ACC112 (cell line): ENCODE measurements at regions not wholly inside any gene's neighbourhood (a gene's known extent, or its start where the extent isn't known, plus 50 kb on each side); places are given as distances from the start of the nearest gene placed in this dataset.

Source experiments
- H2AFZ ChIP-seq: fragments of 200-600 bp; sonication (generic); one replicate; pipeline ENCODE4 v1.6.0; 2017; ENCODE audit warnings: antibody characterized with exemption, low read length; ENCODE audit not compliant: unreplicated experiment
- H3K27ac ChIP-seq: fragments of 200-600 bp; sonication (generic); 2 replicates; pipeline ENCODE4 v1.5.1; 2014; ENCODE audit warnings: low read depth, mild to moderate bottlenecking, antibody characterized with exemption, low read length, moderate library complexity
- H3K27me3 ChIP-seq: fragments of 200-600 bp; sonication (generic); 2 replicates; pipeline ENCODE4 v1.6.1; 2014; ENCODE audit warnings: mild to moderate bottlenecking, antibody characterized with exemption, low read length, moderate library complexity, mixed read lengths; ENCODE audit not compliant: insufficient read depth
- H3K36me3 ChIP-seq: fragments of 200-600 bp; sonication (generic); 2 replicates; pipeline ENCODE4 v1.6.1; 2016; ENCODE audit warnings: mild to moderate bottlenecking, antibody characterized with exemption, low read length, moderate library complexity, mixed read lengths; ENCODE audit not compliant: insufficient read depth
- H3K4me1 ChIP-seq: fragments of 200-600 bp; sonication (generic); one replicate; pipeline ENCODE4 v1.6.1; 2016; ENCODE audit warnings: low read length, mixed read lengths; ENCODE audit not compliant: insufficient read depth, unreplicated experiment, control insufficient read depth
- H3K4me3 ChIP-seq: fragments of 200-600 bp; sonication (generic); 2 replicates; pipeline ENCODE4 v1.5.1; 2014; ENCODE audit warnings: mild to moderate bottlenecking, low read depth, low read length
- H3K79me2 ChIP-seq: fragments of 200-600 bp; sonication (generic); one replicate; pipeline ENCODE4 v1.6.0; 2016; ENCODE audit warnings: low read length; ENCODE audit not compliant: control insufficient read depth, unreplicated experiment, insufficient read depth

DNA sequence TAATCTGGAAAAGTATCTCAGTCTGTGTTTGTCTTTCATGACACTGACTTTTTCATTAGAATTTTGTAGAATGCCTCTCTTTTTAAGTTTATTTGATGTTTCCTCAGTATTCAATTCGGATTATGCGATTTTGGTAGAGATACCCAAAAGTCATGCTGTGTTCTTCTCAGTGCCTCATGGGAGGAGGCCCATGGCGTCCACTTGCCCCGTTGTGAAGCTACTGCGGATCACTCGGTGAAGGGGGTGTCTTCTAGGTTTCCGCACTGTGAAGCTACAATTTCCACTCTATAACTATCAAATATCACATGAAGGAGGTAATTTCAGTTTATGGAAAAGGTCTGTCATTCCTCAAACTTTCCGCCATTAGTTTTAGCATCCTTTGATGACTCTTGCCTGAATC lies 794.0 kb downstream of the TBC1D22A start:
- Histone ChIP-seq H2AFZ (no peak overlapping the region), H3K27me3 (no peaks in the 10 kb centered on the region), H3K79me2 (no peaks in the 10 kb centered on the region), H3K4me1 (no peaks in the 10 kb centered on the region), H3K27ac (no peak overlapping the region), H3K36me3 (no peaks in the 10 kb centered on the region), H3K4me3 (no peak overlapping the region)

- Histone ChIP-seq H3K4me1 (no peaks in the 10 kb centered on the region), H3K4me3 (no peak overlapping the region), H3K27me3 (no peaks in the 10 kb centered on the region), H3K27ac (no peak overlapping the region), H3K36me3 (no peaks in the 10 kb centered on the region), H3K79me2 (no peaks in the 10 kb centered on the region), H2AFZ (no peak overlapping the region)
These were observed 791.0 kb downstream of the TBC1D22A start for GRCh38 chr22:47553436-47553835.

DNA sequence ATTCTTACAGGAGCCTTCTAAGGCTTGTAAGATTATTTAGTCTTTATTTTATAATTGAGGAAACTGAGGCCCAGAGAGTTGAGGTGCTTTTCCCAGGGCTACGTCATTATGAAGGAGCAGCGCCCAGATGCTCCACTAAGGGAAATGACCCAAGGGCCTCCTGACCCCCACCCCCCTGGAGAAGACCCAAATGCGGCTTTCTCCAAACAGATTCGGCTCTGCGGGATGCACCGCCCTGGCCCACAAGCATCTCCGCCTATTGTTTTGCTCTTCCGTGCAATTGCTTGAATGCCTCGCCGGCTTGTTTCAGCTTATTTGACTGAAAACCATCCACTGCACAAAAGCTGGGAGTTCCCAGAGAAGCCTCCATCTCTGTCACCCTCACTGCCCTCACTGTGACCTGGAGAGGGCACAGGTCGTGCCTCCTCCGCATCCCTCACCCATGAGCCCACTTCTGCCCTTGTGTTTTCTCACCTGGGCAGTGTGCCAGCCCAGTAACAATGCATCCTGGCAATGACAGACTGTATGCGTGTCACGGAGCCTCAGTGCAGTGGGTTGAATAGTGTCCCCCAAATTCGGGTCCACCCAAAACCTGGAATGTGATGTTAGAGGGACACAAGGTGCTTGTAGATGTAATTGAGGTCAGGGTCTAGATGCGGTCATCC lies 790.2 kb downstream of the TBC1D22A start:
- Histone ChIP-seq H3K36me3 (no peaks in the 10 kb centered on the region), H3K27me3 (no peaks in the 10 kb centered on the region), H2AFZ (no peak overlapping the region), H3K79me2 (no peaks in the 10 kb centered on the region), H3K4me3 (no peak overlapping the region), H3K4me1 (no peaks in the 10 kb centered on the region), H3K27ac (no peak overlapping the region)

- no peaks in the 10 kb centered on the region for H3K36me3 ChIP-seq
- H3K27me3 ChIP-seq: no peaks in the 10 kb centered on the region
- no peaks in the 10 kb centered on the region for H3K79me2 ChIP-seq
- no peak overlapping the region for H3K27ac ChIP-seq
- H2AFZ ChIP-seq: no peak overlapping the region
- no peaks in the 10 kb centered on the region for H3K4me1 ChIP-seq
- no peak overlapping the region for H3K4me3 ChIP-seq
These were observed 789.6 kb downstream of the TBC1D22A start for GRCh38 chr22:47552024-47552423.

- Histone ChIP-seq H3K27me3 (no peaks in the 10 kb centered on the region), H2AFZ (no peak overlapping the region), H3K27ac (no peak overlapping the region), H3K4me3 (no peak overlapping the region), H3K4me1 (no peaks in the 10 kb centered on the region), H3K36me3 (no peaks in the 10 kb centered on the region), H3K79me2 (no peaks in the 10 kb centered on the region)
These were observed 789.0 kb downstream of the TBC1D22A start for GRCh38 chr22:47551431-47551775.

- Histone ChIP-seq H3K4me3 (no peak overlapping the region), H3K27me3 (no peaks in the 10 kb centered on the region), H2AFZ (no peak overlapping the region), H3K4me1 (no peaks in the 10 kb centered on the region), H3K27ac (no peak overlapping the region), H3K36me3 (no peaks in the 10 kb centered on the region), H3K79me2 (no peaks in the 10 kb centered on the region)
These were observed 788.3 kb downstream of the TBC1D22A start for GRCh38 chr22:47550524-47551430.

DNA sequence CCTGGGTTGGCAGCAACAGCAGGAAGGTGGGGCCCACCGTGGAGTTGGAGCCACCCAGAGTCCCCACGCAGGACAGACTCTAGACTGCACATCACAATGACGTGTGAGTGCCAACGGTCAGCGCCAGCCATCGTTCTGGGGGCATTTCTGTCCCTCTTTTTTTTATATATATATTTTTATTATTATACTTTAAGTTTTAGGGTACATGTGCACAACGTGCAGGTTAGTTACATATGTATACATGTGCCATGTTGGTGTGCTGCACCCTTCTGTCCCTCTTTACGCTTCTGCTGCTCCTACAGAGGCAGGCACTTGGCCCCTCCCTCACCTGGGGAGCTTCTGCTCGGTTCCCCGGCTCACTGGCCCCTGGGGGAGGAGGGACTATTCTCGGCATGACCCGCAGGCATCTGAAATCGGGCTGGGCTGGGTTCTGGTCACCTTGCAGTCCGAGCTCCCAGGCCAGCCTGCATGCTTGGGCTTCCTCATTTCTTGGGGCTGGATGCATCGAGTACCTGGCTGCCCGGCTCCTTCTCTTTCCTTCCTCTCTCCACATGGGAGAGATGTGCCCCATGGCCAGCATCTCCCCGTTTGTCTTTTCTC lies 787.4 kb downstream of the TBC1D22A start:
- Histone ChIP-seq H3K4me3 (no peak overlapping the region), H3K27me3 (no peaks in the 10 kb centered on the region), H3K27ac (no peak overlapping the region), H3K79me2 (no peaks in the 10 kb centered on the region), H3K4me1 (no peaks in the 10 kb centered on the region), H2AFZ (no peak overlapping the region), H3K36me3 (no peaks in the 10 kb centered on the region)

- no peaks in the 10 kb centered on the region for H3K27me3 ChIP-seq
- no peaks in the 10 kb centered on the region for H3K4me1 ChIP-seq
- no peaks in the 10 kb centered on the region for H3K36me3 ChIP-seq
- no peaks in the 10 kb centered on the region for H3K79me2 ChIP-seq
- H3K4me3 ChIP-seq: no peak overlapping the region
- H2AFZ ChIP-seq: no peak overlapping the region
- no peak overlapping the region for H3K27ac ChIP-seq
These were observed 786.7 kb downstream of the TBC1D22A start for GRCh38 chr22:47548953-47549740.

DNA sequence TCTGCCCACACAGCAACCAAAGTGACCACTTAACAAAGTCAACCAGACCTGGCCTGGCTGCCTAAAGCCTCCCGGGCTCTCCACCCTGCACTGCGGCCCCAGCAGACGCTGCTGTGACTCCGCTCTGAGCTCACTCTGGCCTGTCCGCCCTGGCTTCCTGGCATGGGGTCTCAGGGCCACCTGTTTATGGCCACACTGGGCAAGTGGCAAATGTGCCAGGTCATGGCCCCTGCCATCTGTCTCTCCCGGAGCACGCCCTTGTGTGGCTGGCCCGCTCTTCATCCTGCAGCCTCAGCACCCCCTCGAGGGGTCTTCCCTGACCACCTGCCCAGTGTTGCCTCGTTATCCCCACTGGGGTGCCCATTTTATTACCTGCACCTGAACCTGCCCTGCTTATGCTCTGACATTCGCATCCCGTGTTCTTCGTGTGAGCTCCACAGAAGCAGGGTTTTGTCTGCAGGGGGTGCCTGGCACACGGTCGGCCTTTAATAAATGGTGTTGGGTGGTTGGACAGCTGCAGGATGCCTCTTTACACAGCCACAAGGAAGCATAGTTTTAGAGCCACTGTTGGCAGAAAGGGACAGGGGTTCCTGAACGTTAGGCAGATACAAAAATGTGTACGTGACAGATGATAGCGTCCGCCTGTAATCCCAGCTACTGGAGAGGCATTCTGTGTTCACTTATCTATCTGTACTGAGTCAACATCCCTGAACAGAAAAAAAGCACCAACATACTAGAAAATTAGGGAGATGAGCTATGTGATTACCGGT lies 785.6 kb downstream of the TBC1D22A start:
- Histone ChIP-seq H3K27ac (no peak overlapping the region), H3K27me3 (no peaks in the 10 kb centered on the region), H2AFZ (no peak overlapping the region), H3K79me2 (no peaks in the 10 kb centered on the region), H3K4me1 (no peaks in the 10 kb centered on the region), H3K4me3 (no peak overlapping the region), H3K36me3 (no peaks in the 10 kb centered on the region)

GRCh38 chr22:47547239-47547661 lies 784.8 kb downstream of the TBC1D22A start:
- H3K4me3 ChIP-seq: no peak overlapping the region
- no peaks in the 10 kb centered on the region for H3K4me1 ChIP-seq
- H3K79me2 ChIP-seq: no peaks in the 10 kb centered on the region
- H3K27me3 ChIP-seq: no peaks in the 10 kb centered on the region
- H3K27ac ChIP-seq: no peak overlapping the region
- no peaks in the 10 kb centered on the region for H3K36me3 ChIP-seq
- no peak overlapping the region for H2AFZ ChIP-seq
